Activated CD4-positive, alpha-beta T cell treated with anti-CD3 and anti-CD28 coated beads, Interleukin-2, amount 10 ng/mL, durations not matched to agents 7 days and 5 days (primary cell): ENCODE measurements at regions not wholly inside any gene's neighbourhood (a gene's known extent, or its start where the extent isn't known, plus 50 kb on each side); places are given as distances from the start of the nearest gene placed in this dataset.
"Not testable (repeated sequence)": the region's sequence is repeated elsewhere in the genome, so short reads cannot be mapped to it uniquely, and the experiment has no call there.

Experiments
- CTCF ChIA-PET: fragments of 350-600 bp; sonication (Branson Sonifier 250); formaldehyde crosslinking; loops from one replicate; lab custom pipeline; 2021; ENCODE audit warnings: antibody characterized with exemption; lab: Charles Lee
- POLR2A ChIA-PET: fragments of 350-600 bp; sonication (Branson Sonifier 250); formaldehyde crosslinking; loops from one replicate; lab custom pipeline; 2021; ENCODE audit warnings: antibody characterized with exemption; lab: Charles Lee
- DNase-seq: peaks from one replicate; pipeline ENCODE4 v3.0.0-alpha.2; 2020
- H3K27ac Mint-ChIP-seq: one replicate; pipeline ENCODE4 v1.8.0; 2021; ENCODE audit warnings: mild to moderate bottlenecking, moderate library complexity, mixed read lengths
- H3K27me3 Mint-ChIP-seq: one replicate; pipeline ENCODE4 v1.8.0; 2021; ENCODE audit warnings: mixed read lengths
- H3K36me3 Mint-ChIP-seq: one replicate; pipeline ENCODE4 v1.8.0; 2021; ENCODE audit warnings: low read depth, mixed read lengths
- H3K4me1 Mint-ChIP-seq: one replicate; pipeline ENCODE4 v1.8.0; 2021; ENCODE audit warnings: mixed read lengths
- H3K4me3 Mint-ChIP-seq: one replicate; pipeline ENCODE4 v1.8.0; 2021; ENCODE audit warnings: mild to moderate bottlenecking, moderate library complexity, mixed read lengths
- H3K9me3 Mint-ChIP-seq: one replicate; pipeline ENCODE4 v1.8.0; 2021; ENCODE audit warnings: mixed read lengths

GRCh38 chr12:102289702-102290101 is 92.1 kb upstream of the PMCH start:
- H3K4me3 Mint-ChIP-seq, H3K27ac Mint-ChIP-seq, H3K4me1 Mint-ChIP-seq, POLR2A ChIA-PET, CTCF ChIA-PET, H3K27me3 Mint-ChIP-seq, H3K36me3 Mint-ChIP-seq, DNase-seq, H3K9me3 Mint-ChIP-seq: not testable (repeated sequence)

DNA sequence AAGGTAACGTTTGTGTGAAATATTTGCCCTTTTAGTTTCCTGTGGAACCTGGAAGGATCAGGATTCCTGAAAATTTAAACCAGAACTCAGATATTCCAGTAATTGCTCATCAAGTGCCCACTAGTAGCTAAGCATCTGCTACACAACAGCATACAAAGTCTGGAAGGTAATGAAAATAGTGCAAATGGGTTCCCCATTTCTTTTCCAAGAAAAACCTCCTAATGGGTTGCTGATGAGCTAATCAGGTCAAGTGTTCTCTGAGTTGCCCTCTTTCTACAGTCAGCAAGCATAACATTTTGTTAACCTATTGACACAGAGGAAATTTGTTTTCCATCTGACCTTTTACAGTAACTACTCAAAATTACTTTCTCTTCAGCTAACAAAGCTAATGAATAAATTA is 83.6 kb upstream of the PMCH start:
- Mint-ChIP-seq H3K27ac (no peak overlapping the region), H3K4me3 (no peak overlapping the region), H3K27me3 (no peaks in the 10 kb centered on the region), H3K4me1 (no peaks in the 10 kb centered on the region), H3K9me3 (no peaks in the 10 kb centered on the region), H3K36me3 (no peaks in the 10 kb centered on the region)
- ChIA-PET CTCF (interaction anchor here (1.3 kb wide), 1 partner anchor 23 kb away, joined by 3 read pairs; no protein-coding TSS in a partner anchor), POLR2A (no interaction called here)
- DNase-seq: no peak

- POLR2A ChIA-PET, H3K27ac Mint-ChIP-seq, H3K27me3 Mint-ChIP-seq, H3K36me3 Mint-ChIP-seq, H3K9me3 Mint-ChIP-seq, H3K4me3 Mint-ChIP-seq, DNase-seq, CTCF ChIA-PET, H3K4me1 Mint-ChIP-seq: not testable (repeated sequence)
These were observed 58.1 kb upstream of the PMCH start for GRCh38 chr12:102255687-102256086.

GRCh38 chr12:102251005-102251404 is 53.4 kb upstream of the PMCH start:
- H3K4me1 Mint-ChIP-seq, CTCF ChIA-PET, H3K27me3 Mint-ChIP-seq, H3K27ac Mint-ChIP-seq, POLR2A ChIA-PET, H3K9me3 Mint-ChIP-seq, DNase-seq, H3K4me3 Mint-ChIP-seq, H3K36me3 Mint-ChIP-seq: not testable (repeated sequence)

- H3K4me1 Mint-ChIP-seq: no peaks in the 10 kb centered on the region
- CTCF ChIA-PET: interaction anchor here (0.6 kb wide), 1 partner anchor 1449 kb away, joined by 3 read pairs; no protein-coding TSS in a partner anchor
These were observed 51.6 kb upstream of the PMCH start for GRCh38 chr12:102249079-102249841.

More at GRCh38 chr12:102249079-102249841, 51.6 kb upstream of the PMCH start:
- Mint-ChIP-seq H3K27ac (no peak overlapping the region), H3K36me3 (no peaks in the 10 kb centered on the region), H3K9me3 (peaks cover 2% of the 10 kb centered on the region), H3K4me3 (no peak overlapping the region), H3K27me3 (peaks cover 8% of the 10 kb centered on the region)
- DNase-seq: no peak
- POLR2A ChIA-PET: no interaction called here
